ENCODE measurements at regions not wholly inside any gene's neighbourhood (a gene's known extent, or its start where the extent isn't known, plus 50 kb on each side); places are given as distances from the start of the nearest gene placed in this dataset.

GRCh38 chr1:98057236-98057910 lies 136.5 kb upstream of the DPYD start:
- TF ChIP-seq POLR2AphosphoS5 (IDR thresholded peaks at IDR 0.05; ENCODE audit: low read depth, low read length) (no peak), TAF1 (IDR thresholded peaks at IDR 0.05; ENCODE audit: low read depth, low read length) (no peak), POLR2A (IDR thresholded peaks at IDR 0.05; ENCODE audit: low read depth, low read length) (no peak), SPI1 (IDR thresholded peaks at IDR 0.05; ENCODE audit: low read depth, low read length) (no peak), POU2F2 (IDR thresholded peaks at IDR 0.05; ENCODE audit: low read depth, low read length) (no peak), PAX5 (IDR thresholded peaks at IDR 0.05; ENCODE audit: insufficient read depth, low read length, severe bottlenecking) (no peak)

All from GM12891 (cell line).